Left ventricle myocardium inferior (tissue), 1 donor: ENCODE measurements at regions not wholly inside any gene's neighbourhood (a gene's known extent, or its start where the extent isn't known, plus 50 kb on each side); places are given as distances from the start of the nearest gene placed in this dataset.
A peak's percentile ranks its signal among the peaks of the same experiment; 100 is the strongest.
"Not testable (repeated sequence)": the region's sequence is repeated elsewhere in the genome, so short reads cannot be mapped to it uniquely, and the experiment has no call there.

Experiments
- DNase-seq: peaks from one replicate; pipeline ENCODE4 v3.0.0-alpha.2; 2020
- H3K27ac ChIP-seq: fragments of 200-600 bp; replicated peaks from 2 replicates; pipeline ENCODE4 v1.8.0; 2021
- H3K27me3 ChIP-seq: fragments of 200-600 bp; 2 replicates; pipeline ENCODE4 v1.8.0; 2021; ENCODE audit warnings: low read depth
- H3K36me3 ChIP-seq: fragments of 200-600 bp; 2 replicates; pipeline ENCODE4 v1.8.0; 2021
- H3K4me1 ChIP-seq: fragments of 200-600 bp; 2 replicates; pipeline ENCODE4 v1.8.0; 2021
- H3K4me3 ChIP-seq: fragments of 200-600 bp; 2 replicates; pipeline ENCODE4 v1.8.0; 2021; ENCODE audit warnings: mild to moderate bottlenecking, moderate library complexity
- H3K9me3 ChIP-seq: fragments of 200-600 bp; replicated peaks from 2 replicates; pipeline ENCODE4 v1.8.0; 2021
- CTCF ChIP-seq: fragments of 200-600 bp; IDR thresholded peaks from 2 replicates; pipeline ENCODE4 v1.8.0; 2021; ENCODE audit warnings: antibody characterized with exemption, mild to moderate bottlenecking, borderline replicate concordance
- intact Hi-C: fragments of 100-400 bp; cut with micrococcal nuclease; formaldehyde crosslinking; loops from one replicate; pipeline ENCODE4 v1.11.0; 2022
- donor health status: DM: no; HTN: yes; CAD: no; lungs with severe emphysema.

- no peaks in the 10 kb centered on the region for H3K4me1 ChIP-seq
- H3K4me3 ChIP-seq = no peak overlapping the region
- H3K9me3 ChIP-seq = peaks cover 13% of the 10 kb centered on the region
- no peak for TF ChIP-seq CTCF
- no peak for DNase-seq
- H3K27me3 ChIP-seq = no peaks in the 10 kb centered on the region
- no peaks in the 10 kb centered on the region for H3K36me3 ChIP-seq
- intact Hi-C loops = no loop called here
- no peak overlapping the region for H3K27ac ChIP-seq
These were observed 513.0 kb downstream of the TMEM38B start for GRCh38 chr9:106207298-106207697.

- intact Hi-C loops = no loop called here
- no peaks in the 10 kb centered on the region for H3K9me3 ChIP-seq
- DNase-seq = no peak
- no peak overlapping the region for H3K4me3 ChIP-seq
- TF ChIP-seq CTCF = no peak
- no peaks in the 10 kb centered on the region for H3K36me3 ChIP-seq
- H3K27ac ChIP-seq = no peak overlapping the region
- no peaks in the 10 kb centered on the region for H3K27me3 ChIP-seq
- H3K4me1 ChIP-seq = no peaks in the 10 kb centered on the region
These were observed 524.1 kb downstream of the TMEM38B start for GRCh38 chr9:106218427-106218826.

- H3K27ac ChIP-seq = no peak overlapping the region
- H3K36me3 ChIP-seq = no peaks in the 10 kb centered on the region
- H3K9me3 ChIP-seq = no peaks in the 10 kb centered on the region
- no peak overlapping the region for H3K4me3 ChIP-seq
- no peak for TF ChIP-seq CTCF
- DNase-seq = no peak
- intact Hi-C loops = no loop called here
- H3K4me1 ChIP-seq = no peaks in the 10 kb centered on the region
- no peaks in the 10 kb centered on the region for H3K27me3 ChIP-seq
These were observed 524.5 kb downstream of the TMEM38B start for GRCh38 chr9:106218854-106219253.

GRCh38 chr9:106220415-106220814 lies 526.1 kb downstream of the TMEM38B start:
- TF ChIP-seq CTCF = no peak
- DNase-seq = no peak
- Histone ChIP-seq H3K4me3 (no peak overlapping the region), H3K27ac (no peak overlapping the region), H3K36me3 (no peaks in the 10 kb centered on the region), H3K27me3 (no peaks in the 10 kb centered on the region), H3K9me3 (no peaks in the 10 kb centered on the region), H3K4me1 (no peaks in the 10 kb centered on the region)
- intact Hi-C loops = no loop called here

DNA sequence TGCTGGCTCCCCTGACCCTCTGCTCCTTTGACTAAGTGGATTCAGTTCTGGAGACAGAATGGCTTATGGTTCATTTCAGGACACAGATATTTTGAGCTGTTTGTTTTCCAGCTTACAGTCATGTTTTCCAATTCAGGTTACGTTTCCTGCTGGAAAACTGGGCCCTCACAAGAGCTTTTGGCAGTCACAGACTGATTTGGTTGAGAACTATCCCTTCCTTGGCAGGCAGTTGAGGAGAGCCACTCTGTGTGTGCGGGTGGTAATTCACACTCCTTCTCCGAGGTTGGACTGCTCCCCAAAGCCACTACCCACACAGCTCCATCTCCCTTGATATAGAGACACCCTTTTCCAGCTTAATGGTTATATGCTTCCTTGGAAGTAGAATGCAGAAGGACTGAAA lies 534.5 kb downstream of the TMEM38B start:
- Histone ChIP-seq H3K4me1 (peaks cover 12% of the 10 kb centered on the region), H3K27ac (peak overlapping the region; percentile 49), H3K4me3 (no peak overlapping the region), H3K27me3 (no peaks in the 10 kb centered on the region), H3K36me3 (no peaks in the 10 kb centered on the region), H3K9me3 (no peaks in the 10 kb centered on the region)
- no peak for TF ChIP-seq CTCF
- DNase-seq = peak; percentile 38
- intact Hi-C loops = no loop called here

GRCh38 chr9:106233116-106233515 lies 538.8 kb downstream of the TMEM38B start:
- Histone ChIP-seq H3K9me3 (peaks cover 10% of the 10 kb centered on the region), H3K4me1 (peaks cover 12% of the 10 kb centered on the region), H3K36me3 (no peaks in the 10 kb centered on the region), H3K27ac (no peak overlapping the region), H3K4me3 (no peak overlapping the region), H3K27me3 (no peaks in the 10 kb centered on the region)
- no peak for TF ChIP-seq CTCF
- no peak for DNase-seq
- intact Hi-C loops = no loop called here

DNA sequence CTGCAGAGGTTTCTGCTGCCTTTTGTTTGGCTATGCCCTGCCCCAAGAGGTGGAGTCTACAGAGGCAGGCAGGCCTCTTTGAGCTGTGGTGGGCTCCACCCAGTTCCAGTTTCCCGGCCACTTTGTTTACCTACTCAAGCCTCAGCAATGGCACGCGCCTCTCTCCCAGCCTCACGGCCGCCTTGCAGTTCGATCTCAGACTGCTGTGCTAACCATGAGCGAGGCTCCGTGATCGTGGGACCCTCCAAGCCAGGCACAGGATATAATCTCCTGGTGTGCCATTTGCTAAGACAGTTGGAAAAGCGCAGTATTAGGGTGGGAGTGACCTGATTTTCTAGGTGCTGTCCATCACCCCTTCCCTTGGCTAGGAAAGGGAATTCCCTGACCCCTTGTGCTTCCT lies 566.6 kb downstream of the TMEM38B start:
- peaks cover 23% of the 10 kb centered on the region for H3K9me3 ChIP-seq
- intact Hi-C loops, H3K36me3 ChIP-seq, H3K4me3 ChIP-seq, H3K27me3 ChIP-seq, H3K4me1 ChIP-seq, DNase-seq, H3K27ac ChIP-seq: not testable (repeated sequence)
